ENCODE measurements at regions not wholly inside any gene's neighbourhood (a gene's known extent, or its start where the extent isn't known, plus 50 kb on each side); places are given as distances from the start of the nearest gene placed in this dataset.

DNA sequence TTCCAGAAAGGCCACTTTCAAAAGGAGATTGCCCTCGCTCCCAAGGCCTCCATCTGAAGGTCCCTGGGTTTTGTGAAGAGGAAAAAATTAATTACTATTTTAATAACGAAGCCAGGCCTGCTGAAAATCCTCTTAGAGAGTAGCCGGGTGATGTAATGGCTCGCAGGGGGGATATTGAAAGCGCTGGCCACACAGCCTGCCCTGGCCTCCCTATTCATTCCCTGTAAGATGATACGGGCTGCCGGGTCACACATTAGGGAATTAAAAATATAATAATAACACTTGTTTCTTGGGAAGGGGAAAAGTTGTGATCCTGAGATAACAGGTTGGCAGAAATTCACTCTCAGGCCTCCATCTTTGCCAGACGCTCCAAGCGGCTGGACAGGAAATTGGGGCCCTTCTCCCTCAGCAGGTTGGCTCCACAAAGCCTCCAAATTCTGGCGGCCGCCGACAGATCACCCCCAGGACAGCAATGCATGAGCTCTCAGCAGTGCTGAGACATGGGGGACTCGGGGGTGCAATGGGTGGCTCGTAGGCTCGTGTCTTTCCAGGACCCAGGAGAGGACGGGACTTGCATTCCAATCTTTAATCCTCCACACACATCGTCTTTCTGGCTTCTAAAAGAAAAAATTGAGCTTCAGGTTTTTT lies 299.9 kb upstream of the SALL3 start:
- ATAC-seq (no peak), DNase-seq (no peak)
- Mint-ChIP-seq H3K4me1 (no peaks in the 10 kb centered on the region), H3K4me3 (no peak overlapping the region), H3K36me3 (ENCODE audit: low read depth) (no peaks in the 10 kb centered on the region), H3K27me3 (no peaks in the 10 kb centered on the region), H3K27ac (no peak overlapping the region)
- no peaks in the 10 kb centered on the region for H3K9me3 ChIP-seq (ENCODE audit: control insufficient read depth, low read length, poor library complexity, severe bottlenecking)

DNA sequence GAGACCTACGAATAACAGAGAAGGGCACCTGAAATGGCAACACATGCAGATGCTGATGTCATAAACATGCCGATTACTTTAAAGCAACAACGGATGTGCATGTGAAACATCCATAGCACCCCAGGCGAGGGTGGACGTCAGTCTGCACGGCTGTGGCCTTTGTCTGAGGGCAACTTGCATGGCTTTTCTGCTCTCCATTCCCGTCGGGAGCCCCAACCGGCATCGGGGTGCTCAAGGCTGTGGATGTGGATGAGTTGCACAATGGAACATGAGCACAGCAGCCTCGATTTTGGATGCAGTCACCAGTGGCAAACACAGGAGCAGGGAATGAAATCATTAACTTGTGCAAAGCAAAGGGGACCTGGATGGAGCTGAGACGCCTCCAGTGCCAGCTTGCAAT lies 298.2 kb upstream of the SALL3 start:
- no peaks in the 10 kb centered on the region for H3K27me3 Mint-ChIP-seq
- H3K4me3 Mint-ChIP-seq = no peak overlapping the region
- no peaks in the 10 kb centered on the region for H3K9me3 ChIP-seq (ENCODE audit: control insufficient read depth, low read length, poor library complexity, severe bottlenecking)
- ATAC-seq (no peak), DNase-seq (no peak)
- no peaks in the 10 kb centered on the region for H3K4me1 Mint-ChIP-seq
- H3K36me3 Mint-ChIP-seq (ENCODE audit: low read depth) = no peaks in the 10 kb centered on the region
- no peak overlapping the region for H3K27ac Mint-ChIP-seq

- no peaks in the 10 kb centered on the region for H3K9me3 ChIP-seq (ENCODE audit: control insufficient read depth, low read length, poor library complexity, severe bottlenecking)
- no peaks in the 10 kb centered on the region for H3K27me3 Mint-ChIP-seq
- no peak for DNase-seq
- no peak for ATAC-seq
- no peak overlapping the region for H3K4me3 Mint-ChIP-seq
- H3K4me1 Mint-ChIP-seq = no peaks in the 10 kb centered on the region
- no peak overlapping the region for H3K27ac Mint-ChIP-seq
- H3K36me3 Mint-ChIP-seq (ENCODE audit: low read depth) = no peaks in the 10 kb centered on the region
These were observed 297.7 kb upstream of the SALL3 start for GRCh38 chr18:78681934-78682333.

GRCh38 chr18:78682716-78683115 lies 296.9 kb upstream of the SALL3 start:
- ATAC-seq = no peak

DNA sequence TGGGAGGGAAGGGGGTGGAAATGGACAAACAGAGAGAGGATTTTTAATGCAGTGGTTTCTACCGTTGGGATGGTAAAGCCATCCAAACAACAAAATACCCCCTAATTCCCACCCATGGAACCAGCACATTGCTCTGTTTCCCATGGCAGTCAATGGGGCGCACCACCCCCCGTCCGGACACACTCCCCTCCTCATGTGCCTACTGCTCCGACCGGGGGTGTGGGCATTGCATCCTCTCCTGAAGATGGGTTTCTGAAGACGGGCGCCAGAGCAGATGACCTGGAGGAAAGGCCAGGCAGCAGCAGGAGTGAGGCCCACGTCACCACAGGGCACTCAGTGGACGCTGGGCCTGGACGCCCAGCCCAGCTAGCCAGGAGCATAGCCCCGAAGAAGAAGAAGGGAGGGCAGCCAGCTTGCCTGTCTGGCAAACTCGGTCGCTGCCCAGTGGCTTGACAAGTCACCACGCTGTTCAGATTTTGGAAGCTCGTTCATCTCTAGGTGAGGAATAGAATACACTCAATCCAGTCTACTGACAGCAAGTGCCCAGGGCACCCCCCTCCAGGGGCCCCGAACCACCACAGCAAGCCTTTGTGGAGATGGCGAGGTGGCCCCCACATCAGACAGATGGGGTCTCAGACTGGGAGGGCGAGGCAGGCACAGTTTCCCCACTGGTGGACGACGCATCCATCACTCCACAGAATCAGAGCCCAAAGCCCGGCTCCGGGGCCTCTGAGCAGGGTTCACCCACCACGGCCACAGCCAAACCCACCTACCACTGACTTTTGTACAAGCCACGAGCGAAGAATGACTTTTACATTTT lies 296.2 kb upstream of the SALL3 start:
- ATAC-seq (no peak), DNase-seq (no peak)
- Mint-ChIP-seq H3K4me3 (no peak overlapping the region), H3K27me3 (no peaks in the 10 kb centered on the region), H3K36me3 (ENCODE audit: low read depth) (no peaks in the 10 kb centered on the region), H3K27ac (no peak overlapping the region), H3K4me1 (no peaks in the 10 kb centered on the region)
- no peaks in the 10 kb centered on the region for H3K9me3 ChIP-seq (ENCODE audit: control insufficient read depth, low read length, poor library complexity, severe bottlenecking)

More at GRCh38 chr18:78682716-78683115, 296.9 kb upstream of the SALL3 start:
- H3K27ac Mint-ChIP-seq = no peak overlapping the region
- no peaks in the 10 kb centered on the region for H3K9me3 ChIP-seq (ENCODE audit: control insufficient read depth, low read length, poor library complexity, severe bottlenecking)
- no peaks in the 10 kb centered on the region for H3K36me3 Mint-ChIP-seq (ENCODE audit: low read depth)
- H3K4me3 Mint-ChIP-seq = no peak overlapping the region
- no peak for DNase-seq
- no peaks in the 10 kb centered on the region for H3K27me3 Mint-ChIP-seq
- H3K4me1 Mint-ChIP-seq = no peaks in the 10 kb centered on the region

GRCh38 chr18:78685250-78685979 lies 294.2 kb upstream of the SALL3 start:
- no peak for ATAC-seq
- Mint-ChIP-seq H3K27me3 (no peaks in the 10 kb centered on the region), H3K36me3 (ENCODE audit: low read depth) (no peaks in the 10 kb centered on the region), H3K4me3 (no peak overlapping the region), H3K4me1 (no peaks in the 10 kb centered on the region), H3K27ac (no peak overlapping the region)
- H3K9me3 ChIP-seq (ENCODE audit: control insufficient read depth, low read length, poor library complexity, severe bottlenecking) = no peaks in the 10 kb centered on the region
- DNase-seq = no peak

GRCh38 chr18:78685980-78686530 lies 293.6 kb upstream of the SALL3 start:
- H3K27ac Mint-ChIP-seq = no peak overlapping the region

GRCh38 chr18:78686976-78687685 lies 292.5 kb upstream of the SALL3 start:
- Mint-ChIP-seq H3K36me3 (ENCODE audit: low read depth) (no peaks in the 10 kb centered on the region), H3K4me3 (no peak overlapping the region), H3K4me1 (no peaks in the 10 kb centered on the region), H3K27ac (no peak overlapping the region), H3K27me3 (no peaks in the 10 kb centered on the region)
- no peaks in the 10 kb centered on the region for H3K9me3 ChIP-seq (ENCODE audit: control insufficient read depth, low read length, poor library complexity, severe bottlenecking)
- DNase-seq (no peak), ATAC-seq (no peak)

More at GRCh38 chr18:78685980-78686530, 293.6 kb upstream of the SALL3 start:
- Mint-ChIP-seq H3K4me3 (no peak overlapping the region), H3K27me3 (no peaks in the 10 kb centered on the region), H3K4me1 (no peaks in the 10 kb centered on the region), H3K36me3 (ENCODE audit: low read depth) (no peaks in the 10 kb centered on the region)
- no peak for ATAC-seq
- H3K9me3 ChIP-seq (ENCODE audit: control insufficient read depth, low read length, poor library complexity, severe bottlenecking) = no peaks in the 10 kb centered on the region
- DNase-seq = no peak

DNA sequence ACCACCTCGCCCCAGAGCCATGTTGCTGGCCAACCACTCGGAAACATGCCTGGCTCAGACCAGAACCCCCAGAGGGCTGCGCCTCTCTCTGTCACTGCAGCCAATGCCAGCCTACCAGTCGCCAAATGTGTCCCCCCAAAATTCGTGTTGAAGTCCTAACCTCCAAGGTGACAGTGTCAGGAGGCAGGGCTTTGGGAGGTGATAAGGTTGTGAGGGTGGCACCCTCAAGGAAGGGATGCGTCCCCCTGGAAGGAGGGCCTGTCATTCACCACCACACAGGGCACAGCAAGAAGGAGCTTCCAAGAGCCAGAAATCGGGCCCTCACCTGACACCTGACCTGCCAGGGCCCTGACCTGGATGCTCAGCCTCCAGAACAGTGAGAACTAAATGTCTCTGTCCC lies 291.9 kb upstream of the SALL3 start:
- H3K4me1 Mint-ChIP-seq = no peaks in the 10 kb centered on the region
- no peak overlapping the region for H3K4me3 Mint-ChIP-seq
- H3K27ac Mint-ChIP-seq = no peak overlapping the region
- H3K9me3 ChIP-seq (ENCODE audit: control insufficient read depth, low read length, poor library complexity, severe bottlenecking) = no peaks in the 10 kb centered on the region
- DNase-seq (no peak), ATAC-seq (no peak)
- H3K27me3 Mint-ChIP-seq = no peaks in the 10 kb centered on the region
- no peaks in the 10 kb centered on the region for H3K36me3 Mint-ChIP-seq (ENCODE audit: low read depth)

- no peaks in the 10 kb centered on the region for H3K9me3 ChIP-seq (ENCODE audit: control insufficient read depth, low read length, poor library complexity, severe bottlenecking)
- Mint-ChIP-seq H3K36me3 (ENCODE audit: low read depth) (no peaks in the 10 kb centered on the region), H3K4me1 (no peaks in the 10 kb centered on the region), H3K27ac (no peak overlapping the region), H3K4me3 (no peak overlapping the region), H3K27me3 (no peaks in the 10 kb centered on the region)
- DNase-seq (no peak), ATAC-seq (no peak)
These were observed 291.4 kb upstream of the SALL3 start for GRCh38 chr18:78688249-78688648.

DNA sequence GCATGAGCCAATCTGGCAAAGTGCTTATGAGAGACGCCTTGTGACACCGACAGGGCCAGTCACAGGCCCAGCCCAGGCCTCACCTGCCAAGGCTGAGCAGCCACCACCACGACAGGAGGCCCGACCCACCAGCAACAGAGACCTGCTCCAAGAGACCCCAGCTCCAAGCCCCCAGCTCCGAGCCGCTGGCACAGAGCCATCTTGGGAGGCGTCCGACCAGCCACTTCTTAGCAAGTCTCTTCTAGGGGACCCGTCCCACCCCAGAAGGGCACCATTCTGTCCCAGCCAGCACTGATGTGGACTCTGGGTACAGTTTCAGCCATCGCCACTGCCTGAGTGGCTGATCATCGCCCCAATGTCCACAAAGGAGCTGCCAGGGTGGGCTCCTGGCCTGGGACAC lies 290.7 kb upstream of the SALL3 start:
- Mint-ChIP-seq H3K4me3 (no peak overlapping the region), H3K27me3 (no peaks in the 10 kb centered on the region), H3K4me1 (no peaks in the 10 kb centered on the region), H3K27ac (no peak overlapping the region), H3K36me3 (ENCODE audit: low read depth) (no peaks in the 10 kb centered on the region)
- ATAC-seq (no peak), DNase-seq (no peak)
- no peaks in the 10 kb centered on the region for H3K9me3 ChIP-seq (ENCODE audit: control insufficient read depth, low read length, poor library complexity, severe bottlenecking)

GRCh38 chr18:78689606-78690005 lies 290.0 kb upstream of the SALL3 start:
- Mint-ChIP-seq H3K4me3 (no peak overlapping the region), H3K27me3 (no peaks in the 10 kb centered on the region)

GRCh38 chr18:78692105-78692504 lies 287.5 kb upstream of the SALL3 start:
- H3K4me1 Mint-ChIP-seq = no peaks in the 10 kb centered on the region
- no peak overlapping the region for H3K4me3 Mint-ChIP-seq
- H3K9me3 ChIP-seq (ENCODE audit: control insufficient read depth, low read length, poor library complexity, severe bottlenecking) = no peaks in the 10 kb centered on the region
- H3K27ac Mint-ChIP-seq = no peak overlapping the region
- ATAC-seq (no peak), DNase-seq (no peak)
- H3K36me3 Mint-ChIP-seq (ENCODE audit: low read depth) = no peaks in the 10 kb centered on the region
- H3K27me3 Mint-ChIP-seq = no peaks in the 10 kb centered on the region

More at GRCh38 chr18:78689606-78690005, 290.0 kb upstream of the SALL3 start:
- no peaks in the 10 kb centered on the region for H3K9me3 ChIP-seq (ENCODE audit: control insufficient read depth, low read length, poor library complexity, severe bottlenecking)
- no peak for DNase-seq
- H3K4me1 Mint-ChIP-seq = no peaks in the 10 kb centered on the region
- H3K36me3 Mint-ChIP-seq (ENCODE audit: low read depth) = no peaks in the 10 kb centered on the region
- H3K27ac Mint-ChIP-seq = no peak overlapping the region
- ATAC-seq = no peak

All from T-helper 17 cell (primary cell).